Hepatocyte (in vitro differentiated cells): ENCODE measurements at regions not wholly inside any gene's neighbourhood (a gene's known extent, or its start where the extent isn't known, plus 50 kb on each side); places are given as distances from the start of the nearest gene placed in this dataset.

Source experiments
- DNase-seq: peaks from one replicate; pipeline ENCODE4 v3.0.0-alpha.2; 2016; ENCODE audit warnings: low spot score
- H2AFZ ChIP-seq: fragments of 200-600 bp; sonication (generic); 2 replicates; pipeline ENCODE4 v1.6.0; 2016; ENCODE audit warnings: antibody characterized with exemption, mild to moderate bottlenecking
- H3K27ac ChIP-seq: fragments of 200-600 bp; sonication (generic); 2 replicates; pipeline ENCODE4 v1.5.1; 2016; ENCODE audit warnings: mild to moderate bottlenecking
- H3K27me3 ChIP-seq: fragments of 200-600 bp; sonication (generic); 2 replicates; pipeline ENCODE4 v1.6.1; 2016
- H3K36me3 ChIP-seq: fragments of 200-600 bp; sonication (generic); replicated peaks from 2 replicates; pipeline ENCODE4 v1.5.1; 2016; ENCODE audit warnings: low read depth; ENCODE audit not compliant: insufficient read depth
- H3K4me1 ChIP-seq: fragments of 200-600 bp; sonication (generic); 2 replicates; pipeline ENCODE4 v1.5.1; 2016; ENCODE audit warnings: mild to moderate bottlenecking, moderate library complexity; ENCODE audit not compliant: insufficient read depth
- H3K4me2 ChIP-seq: fragments of 200-600 bp; sonication (generic); 2 replicates; pipeline ENCODE4 v1.6.0; 2016
- H3K4me3 ChIP-seq: fragments of 200-600 bp; sonication (generic); 2 replicates; pipeline ENCODE4 v1.5.1; 2016; ENCODE audit warnings: mild to moderate bottlenecking
- H3K79me2 ChIP-seq: fragments of 200-600 bp; sonication (generic); 2 replicates; pipeline ENCODE4 v1.6.0; 2017; ENCODE audit warnings: mild to moderate bottlenecking
- H3K9me2 ChIP-seq: fragments of 200-600 bp; sonication (generic); replicated peaks from 2 replicates; pipeline ENCODE4 v1.6.0; 2017; ENCODE audit warnings: mild to moderate bottlenecking; ENCODE audit not compliant: insufficient read depth
- H3K9me3 ChIP-seq: fragments of 200-600 bp; sonication (generic); 2 replicates; pipeline ENCODE4 v1.5.1; 2016; ENCODE audit warnings: low read depth, mild to moderate bottlenecking
- H4K20me1 ChIP-seq: fragments of 200-600 bp; sonication (generic); 2 replicates; pipeline ENCODE4 v1.6.0; 2016; ENCODE audit warnings: mild to moderate bottlenecking; ENCODE audit not compliant: insufficient read depth, poor library complexity, severe bottlenecking
- CTCF ChIP-seq: fragments of 200-600 bp; sonication (generic); IDR thresholded peaks from 2 replicates; pipeline ENCODE4 v1.5.1; 2016; ENCODE audit warnings: antibody characterized with exemption, mild to moderate bottlenecking; ENCODE audit not compliant: poor library complexity
- EZH2 ChIP-seq: fragments of 200-600 bp; sonication (generic); IDR thresholded peaks from 2 replicates; pipeline ENCODE4 v1.6.1; 2016; ENCODE audit warnings: antibody characterized with exemption, mild to moderate bottlenecking, borderline replicate concordance
- EZH2phosphoT487 ChIP-seq: fragments of 200-600 bp; sonication (generic); IDR thresholded peaks from one replicate; pipeline ENCODE4 v1.6.1; 2018; ENCODE audit warnings: antibody characterized with exemption, mild to moderate bottlenecking, low read depth, moderate library complexity; ENCODE audit not compliant: unreplicated experiment, severe bottlenecking
- WGBS: methylation state at CpG from one replicate; pipeline ENCODE4 v1.1.6; 2016; ENCODE audit warnings: low lambda C conversion rate; ENCODE audit errors: missing lambda C conversion rate; 5-methylcytosine and 5-hydroxymethylcytosine counted together

- Histone ChIP-seq H4K20me1 (no peaks in the 10 kb centered on the region), H3K4me3 (no peak overlapping the region), H3K4me1 (no peaks in the 10 kb centered on the region), H3K9me2 (no peaks in the 10 kb centered on the region), H3K4me2 (no peak overlapping the region), H3K79me2 (no peaks in the 10 kb centered on the region), H3K27me3 (no peaks in the 10 kb centered on the region), H2AFZ (no peak overlapping the region), H3K27ac (no peak overlapping the region), H3K36me3 (no peaks in the 10 kb centered on the region), H3K9me3 (no peaks in the 10 kb centered on the region)
- 90% methylated on average over 2 of the region's 2 CpGs for WGBS
- TF ChIP-seq EZH2phosphoT487 = no peak
- TF ChIP-seq CTCF = no peak
- no peak for TF ChIP-seq EZH2
- no peak for DNase-seq
Measured at GRCh38 chr20:52585333-52585732, 386.8 kb upstream of the TSHZ2 start.

DNA sequence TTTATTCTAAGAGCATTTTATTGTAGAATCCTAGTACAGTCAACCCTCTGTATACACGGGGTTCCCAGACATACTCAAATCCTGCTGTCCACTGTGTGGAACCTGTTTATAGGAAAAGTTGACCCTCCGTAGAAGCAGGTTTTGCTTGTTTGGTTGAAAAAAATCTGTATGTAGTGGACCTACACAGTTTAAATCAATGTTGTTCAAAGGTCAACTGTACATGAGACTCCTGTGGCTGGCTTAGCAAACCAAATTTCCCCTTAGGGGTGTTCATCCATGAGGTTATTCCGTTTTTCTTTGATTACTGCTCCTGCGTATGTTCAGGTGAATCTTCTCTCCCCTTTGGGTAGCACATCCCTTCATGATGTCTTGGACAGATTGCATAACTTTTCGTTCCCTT lies 387.0 kb upstream of the ZFP64 start:
- Histone ChIP-seq H3K27ac (no peak overlapping the region), H3K79me2 (no peaks in the 10 kb centered on the region), H3K36me3 (no peaks in the 10 kb centered on the region), H3K9me3 (no peaks in the 10 kb centered on the region), H4K20me1 (no peaks in the 10 kb centered on the region), H3K4me2 (no peak overlapping the region), H3K9me2 (no peaks in the 10 kb centered on the region), H3K4me3 (no peak overlapping the region), H3K4me1 (no peaks in the 10 kb centered on the region), H2AFZ (no peak overlapping the region), H3K27me3 (no peaks in the 10 kb centered on the region)
- TF ChIP-seq EZH2phosphoT487 (no peak), EZH2 (no peak)
- DNase-seq = no peak
- 76% methylated on average over 5 of the region's 5 CpGs for WGBS

- WGBS = 99% methylated on average over 3 of the region's 3 CpGs
- Histone ChIP-seq H3K4me3 (no peak overlapping the region), H3K9me2 (no peaks in the 10 kb centered on the region), H3K9me3 (no peaks in the 10 kb centered on the region), H3K36me3 (no peaks in the 10 kb centered on the region), H4K20me1 (no peaks in the 10 kb centered on the region), H3K4me2 (no peak overlapping the region), H3K4me1 (no peaks in the 10 kb centered on the region), H3K79me2 (no peaks in the 10 kb centered on the region), H3K27ac (no peak overlapping the region), H3K27me3 (no peaks in the 10 kb centered on the region), H2AFZ (no peak overlapping the region)
- TF ChIP-seq EZH2phosphoT487 (no peak), CTCF (no peak), EZH2 (no peak)
- DNase-seq = no peak
Measured at GRCh38 chr20:52577696-52578095, 386.1 kb upstream of the ZFP64 start.

- DNase-seq = no peak
- H3K4me3 ChIP-seq = no peak overlapping the region
- no peaks in the 10 kb centered on the region for H4K20me1 ChIP-seq
- 95% methylated on average over 1 of the region's 1 CpG for WGBS
- no peak overlapping the region for H2AFZ ChIP-seq
- H3K27me3 ChIP-seq = no peaks in the 10 kb centered on the region
- H3K4me1 ChIP-seq = no peaks in the 10 kb centered on the region
- H3K36me3 ChIP-seq = no peaks in the 10 kb centered on the region
- no peaks in the 10 kb centered on the region for H3K79me2 ChIP-seq
- H3K9me3 ChIP-seq = no peaks in the 10 kb centered on the region
- no peaks in the 10 kb centered on the region for H3K9me2 ChIP-seq
- no peak overlapping the region for H3K4me2 ChIP-seq
- TF ChIP-seq CTCF (no peak), EZH2phosphoT487 (no peak), EZH2 (no peak)
- no peak overlapping the region for H3K27ac ChIP-seq
Measured at GRCh38 chr20:52572687-52573086, 381.1 kb upstream of the ZFP64 start.
